DND-41 (cell line): ENCODE measurements at regions not wholly inside any gene's neighbourhood (a gene's known extent, or its start where the extent isn't known, plus 50 kb on each side); places are given as distances from the start of the nearest gene placed in this dataset.

ENCODE experiments used
- EZH2 ChIP-seq: IDR thresholded peaks from 3 replicates; pipeline ENCODE4 v1.6.1; 2012; ENCODE audit warnings: borderline replicate concordance, low read depth, mild to moderate bottlenecking, moderate library complexity, low read length, inconsistent platforms; ENCODE audit not compliant: severe bottlenecking
- TF ChIP-seq, protein P1 (sequence below): IDR thresholded peaks from 2 replicates; pipeline ENCODE4 v1.5.1; 2012; ENCODE audit warnings: borderline replicate concordance, low read length, moderate library complexity, mild to moderate bottlenecking; ENCODE audit not compliant: poor library complexity, severe bottlenecking; ENCODE audit errors: extremely low read depth

DNA sequence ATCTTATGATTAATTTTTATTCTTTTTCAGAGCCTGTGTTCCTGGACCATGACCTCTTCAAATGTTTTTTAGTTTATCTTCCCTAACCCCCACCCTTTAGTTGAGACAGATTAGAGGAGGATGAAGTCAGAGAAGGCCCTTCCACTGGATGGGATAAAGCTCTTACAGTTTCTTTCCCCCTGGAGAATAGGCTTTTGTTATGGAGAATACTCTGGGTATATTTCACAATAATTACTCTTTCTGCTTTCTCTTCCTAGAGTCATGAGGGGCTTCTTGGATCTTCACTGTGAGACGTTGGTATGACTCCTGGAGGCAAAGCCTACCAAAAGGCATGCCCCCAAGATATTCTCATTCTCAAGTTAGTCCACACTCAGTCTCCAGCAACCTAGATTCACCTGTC is 144.4 kb upstream of the THRB start:
- TF ChIP-seq, protein P1, sequence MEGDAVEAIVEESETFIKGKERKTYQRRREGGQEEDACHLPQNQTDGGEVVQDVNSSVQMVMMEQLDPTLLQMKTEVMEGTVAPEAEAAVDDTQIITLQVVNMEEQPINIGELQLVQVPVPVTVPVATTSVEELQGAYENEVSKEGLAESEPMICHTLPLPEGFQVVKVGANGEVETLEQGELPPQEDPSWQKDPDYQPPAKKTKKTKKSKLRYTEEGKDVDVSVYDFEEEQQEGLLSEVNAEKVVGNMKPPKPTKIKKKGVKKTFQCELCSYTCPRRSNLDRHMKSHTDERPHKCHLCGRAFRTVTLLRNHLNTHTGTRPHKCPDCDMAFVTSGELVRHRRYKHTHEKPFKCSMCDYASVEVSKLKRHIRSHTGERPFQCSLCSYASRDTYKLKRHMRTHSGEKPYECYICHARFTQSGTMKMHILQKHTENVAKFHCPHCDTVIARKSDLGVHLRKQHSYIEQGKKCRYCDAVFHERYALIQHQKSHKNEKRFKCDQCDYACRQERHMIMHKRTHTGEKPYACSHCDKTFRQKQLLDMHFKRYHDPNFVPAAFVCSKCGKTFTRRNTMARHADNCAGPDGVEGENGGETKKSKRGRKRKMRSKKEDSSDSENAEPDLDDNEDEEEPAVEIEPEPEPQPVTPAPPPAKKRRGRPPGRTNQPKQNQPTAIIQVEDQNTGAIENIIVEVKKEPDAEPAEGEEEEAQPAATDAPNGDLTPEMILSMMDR, result no peak
- no peak for TF ChIP-seq EZH2
